ENCODE measurements at regions not wholly inside any gene's neighbourhood (a gene's known extent, or its start where the extent isn't known, plus 50 kb on each side); places are given as distances from the start of the nearest gene placed in this dataset.
"Not testable (repeated sequence)": the region's sequence is repeated elsewhere in the genome, so short reads cannot be mapped to it uniquely, and the experiment has no call there.

DNA sequence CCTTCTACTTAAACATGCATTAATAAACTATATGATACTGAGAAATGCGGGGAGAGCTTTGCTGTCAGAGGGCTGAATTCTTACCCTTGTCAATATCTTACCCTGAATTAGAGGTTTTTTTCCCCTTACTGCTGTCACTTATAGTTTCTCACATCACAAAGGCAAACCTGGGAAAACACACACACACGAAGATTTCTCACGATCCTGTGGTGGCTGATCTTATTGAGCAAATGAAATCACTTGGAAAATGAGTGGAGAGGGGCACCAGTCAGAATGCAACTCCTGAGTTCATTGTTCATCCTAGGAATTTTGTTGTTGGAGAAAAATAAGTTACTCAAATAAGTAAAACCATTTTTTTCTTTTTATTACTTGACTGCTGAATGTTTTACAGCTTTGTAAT is 673.6 kb downstream of the EDEM1 start:
- ATAC-seq, result no peak

DNA sequence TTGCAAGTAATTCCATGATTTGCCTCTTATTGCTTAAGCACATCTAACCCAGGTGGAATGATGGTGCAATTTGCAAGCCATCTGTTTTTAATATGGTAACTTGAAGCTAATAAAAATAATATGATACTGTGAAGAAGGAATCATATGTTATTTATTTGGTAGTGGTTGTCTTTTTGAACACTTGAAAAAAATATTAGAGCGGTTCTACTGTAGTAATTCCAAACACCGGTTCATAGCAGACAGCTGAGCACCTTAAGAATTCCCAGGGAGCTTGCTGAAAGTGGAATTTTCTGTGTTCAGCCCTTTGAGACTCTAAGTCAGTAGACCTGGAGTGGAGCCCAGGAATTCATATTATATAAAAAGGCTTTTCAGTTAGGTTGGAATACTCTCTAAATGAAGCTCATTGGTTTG is 687.4 kb downstream of the EDEM1 start:
- no peak for ATAC-seq

GRCh38 chr3:5888851-5889250 is 701.3 kb downstream of the EDEM1 start:
- ATAC-seq, result no peak

DNA sequence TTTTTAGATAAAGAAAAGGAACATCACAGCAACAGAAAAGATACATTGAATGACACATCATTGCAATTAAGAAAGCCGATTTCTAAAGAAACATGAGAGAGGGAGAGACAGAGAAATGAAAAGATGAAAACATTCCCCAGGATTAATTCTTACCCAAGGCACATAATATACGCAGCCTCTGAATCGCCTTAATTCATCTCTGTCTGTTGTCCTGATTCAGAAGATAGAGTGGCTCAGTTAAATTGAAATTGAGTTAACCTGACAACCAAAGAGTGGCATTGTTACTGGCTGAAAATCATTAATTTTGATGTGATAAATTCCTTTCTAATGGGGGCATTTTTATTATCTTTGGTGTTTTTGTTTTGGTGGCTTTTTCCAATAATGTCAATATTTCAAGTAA is 701.9 kb downstream of the EDEM1 start:
- ATAC-seq, result no peak

DNA sequence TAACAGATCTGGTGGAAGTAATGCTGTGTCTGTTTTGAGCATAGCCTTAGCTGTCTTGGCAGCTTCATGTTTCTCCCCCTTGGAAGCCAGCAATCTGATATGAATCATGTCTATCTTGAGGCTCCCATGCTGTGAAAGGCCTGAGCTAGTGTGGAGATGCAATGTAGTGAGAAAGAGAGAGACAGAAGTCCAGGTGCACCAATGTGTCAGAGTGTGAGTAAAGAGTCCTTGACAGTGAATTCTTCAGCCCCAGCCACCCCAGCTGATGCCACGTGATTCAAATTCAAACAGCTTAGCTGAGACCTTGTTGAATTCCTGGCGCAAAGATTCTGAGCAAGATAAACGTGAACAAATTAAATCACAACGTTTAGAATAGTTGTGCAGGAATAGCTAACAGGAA is 704.2 kb downstream of the EDEM1 start:
- no peak for ATAC-seq

DNA sequence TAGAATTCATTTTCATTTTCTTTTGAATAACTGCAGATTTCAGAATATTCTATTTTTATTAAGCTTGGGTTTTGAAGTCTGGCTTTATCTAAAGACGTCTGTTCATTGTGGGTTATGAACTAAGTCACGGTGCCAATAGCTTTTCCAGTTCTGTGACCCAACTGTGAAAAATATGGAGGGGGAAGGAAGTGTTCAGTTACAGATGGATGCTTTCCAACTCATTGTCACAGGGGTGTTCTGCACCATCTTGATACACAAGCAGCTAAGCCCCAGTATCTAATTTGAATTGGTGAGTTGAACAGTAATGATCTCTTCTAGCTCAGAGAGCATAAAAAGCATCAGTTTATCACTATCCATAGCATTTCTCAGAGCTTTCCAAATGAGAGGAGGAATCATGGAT is 710.6 kb downstream of the EDEM1 start:
- no peak for ATAC-seq

- ATAC-seq, result no peak
Measured at GRCh38 chr3:5899014-5899761, 711.7 kb downstream of the EDEM1 start.

- ATAC-seq, result no peak
Measured at GRCh38 chr3:5917932-5918331, 730.4 kb downstream of the EDEM1 start.

GRCh38 chr3:5918626-5919025 is 731.1 kb downstream of the EDEM1 start:
- no peak for ATAC-seq

DNA sequence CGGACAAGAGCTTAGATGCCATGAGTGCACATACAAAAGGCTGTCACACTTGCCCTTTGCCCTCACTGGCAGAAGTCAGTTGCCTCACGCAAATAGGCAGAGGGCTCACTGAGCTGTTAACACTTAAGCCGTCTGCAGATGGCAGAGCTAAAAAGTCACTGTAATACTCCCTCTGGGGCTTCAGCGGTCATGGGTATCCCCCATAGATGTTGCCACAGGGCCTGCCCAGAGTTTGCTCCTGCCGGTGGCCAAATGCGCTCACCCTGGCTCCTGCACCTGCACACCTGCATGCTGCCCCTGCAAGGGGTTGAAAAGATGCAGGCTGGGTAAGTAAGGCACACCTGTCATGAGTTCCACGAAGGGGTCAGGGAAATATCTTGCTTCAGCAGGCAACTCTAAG is 741.5 kb downstream of the EDEM1 start:
- ATAC-seq, result no peak

- ATAC-seq, result not testable (repeated sequence)
Measured at GRCh38 chr3:5944061-5944460, 756.6 kb downstream of the EDEM1 start.

DNA sequence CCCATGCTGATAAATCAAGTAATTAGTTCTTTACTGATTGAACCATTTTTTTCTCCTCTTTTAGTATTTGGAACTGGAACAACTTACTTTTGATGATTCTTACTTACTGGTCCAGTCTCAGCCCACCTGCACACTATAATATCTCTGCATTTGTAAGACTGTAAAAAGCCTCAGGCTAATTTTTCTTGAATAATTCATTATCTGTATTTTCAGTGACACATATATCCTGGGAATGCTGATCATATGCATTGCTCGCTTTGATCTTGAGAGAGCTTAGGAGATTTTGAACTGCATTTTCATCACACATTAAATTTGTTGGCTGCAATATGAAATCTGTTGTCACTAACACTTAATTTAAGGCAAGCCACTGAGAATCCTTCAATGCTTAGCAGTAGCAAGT is 760.6 kb downstream of the EDEM1 start:
- ATAC-seq, result no peak

GRCh38 chr3:5951026-5951425 is 763.5 kb downstream of the EDEM1 start:
- no peak for ATAC-seq

- no peak for ATAC-seq
Measured at GRCh38 chr3:5972586-5972985, 785.1 kb downstream of the EDEM1 start.

DNA sequence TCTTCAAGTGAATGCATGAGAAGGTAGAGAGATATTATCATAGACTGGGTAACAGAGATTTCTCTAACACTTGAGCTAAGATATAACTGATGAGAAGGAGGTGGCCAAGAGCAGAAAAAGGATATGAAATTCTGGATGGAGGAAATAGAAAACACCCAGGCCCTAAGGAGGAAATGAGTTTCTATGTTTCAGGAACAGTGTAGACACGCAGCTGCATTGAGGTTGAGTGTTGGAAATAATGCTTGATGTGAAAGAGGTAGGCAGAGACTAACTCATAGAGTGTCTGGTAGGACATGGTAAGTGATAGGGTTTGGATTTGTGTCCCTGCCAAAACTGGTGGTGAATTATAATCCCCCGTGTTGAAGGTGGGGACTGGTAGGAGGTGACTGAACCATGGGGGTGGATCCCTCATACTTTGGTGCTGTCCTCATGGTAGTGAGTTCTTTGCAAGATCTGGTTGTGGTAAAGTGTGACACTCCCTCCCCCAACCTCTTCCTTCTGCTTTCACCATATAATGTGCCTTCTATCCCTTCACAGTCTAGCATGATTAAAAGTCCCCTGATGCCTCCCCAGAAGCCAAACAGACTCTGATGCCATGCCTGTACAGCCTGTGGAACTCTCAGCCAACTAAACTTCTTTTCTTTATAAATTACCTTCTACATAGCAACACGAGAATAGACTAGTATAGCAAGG is 787.3 kb downstream of the EDEM1 start:
- ATAC-seq, result no peak

GRCh38 chr3:5977331-5977730 is 789.8 kb downstream of the EDEM1 start:
- no peak for ATAC-seq

DNA sequence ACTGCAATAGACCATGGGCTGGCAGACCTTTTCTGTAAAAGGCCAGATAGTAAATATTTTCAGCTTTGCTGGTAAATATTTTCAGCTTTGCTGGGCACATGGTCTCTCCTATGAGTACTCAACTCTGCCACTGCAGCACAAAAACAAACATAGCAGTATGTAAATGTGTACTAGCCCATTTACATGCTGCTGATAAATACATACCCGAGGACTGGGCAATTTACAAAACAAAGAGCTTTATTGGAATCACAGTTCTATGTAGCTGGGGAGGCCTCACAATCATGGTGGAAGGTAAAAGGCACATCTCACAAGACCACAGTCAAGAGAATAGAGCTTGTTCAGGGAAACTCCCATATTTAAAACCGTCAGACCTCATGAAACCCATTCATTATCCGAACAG is 793.0 kb downstream of the EDEM1 start:
- no peak for ATAC-seq

DNA sequence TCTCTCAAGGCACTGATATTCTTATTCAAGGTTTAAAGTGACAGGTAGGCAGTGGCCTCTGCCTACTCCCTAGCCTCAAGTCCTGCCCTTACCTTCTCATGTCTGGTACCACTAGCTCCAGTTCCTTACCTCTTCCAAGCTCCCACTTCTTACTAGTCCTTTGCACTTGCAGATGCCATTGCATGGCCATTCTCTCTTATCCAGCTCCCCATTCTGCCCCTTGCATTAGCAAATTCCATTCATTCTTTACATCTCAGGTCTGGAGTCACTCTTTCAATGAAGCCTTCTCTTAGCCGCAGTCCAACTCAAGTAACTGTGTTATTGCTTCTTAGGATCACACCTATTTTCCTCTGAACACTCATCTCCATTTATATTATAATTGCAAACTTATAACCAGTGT is 807.1 kb downstream of the EDEM1 start:
- ATAC-seq, result no peak

GRCh38 chr3:6018456-6018855 is 830.9 kb downstream of the EDEM1 start:
- no peak for ATAC-seq

- ATAC-seq, result no peak
Measured at GRCh38 chr3:6022621-6023020, 835.1 kb downstream of the EDEM1 start.

- ATAC-seq, result no peak
Measured at GRCh38 chr3:6025032-6025431, 835.9 kb upstream of the GRM7 start.

GRCh38 chr3:6030648-6031047 is 830.3 kb upstream of the GRM7 start:
- not testable (repeated sequence) for ATAC-seq

DNA sequence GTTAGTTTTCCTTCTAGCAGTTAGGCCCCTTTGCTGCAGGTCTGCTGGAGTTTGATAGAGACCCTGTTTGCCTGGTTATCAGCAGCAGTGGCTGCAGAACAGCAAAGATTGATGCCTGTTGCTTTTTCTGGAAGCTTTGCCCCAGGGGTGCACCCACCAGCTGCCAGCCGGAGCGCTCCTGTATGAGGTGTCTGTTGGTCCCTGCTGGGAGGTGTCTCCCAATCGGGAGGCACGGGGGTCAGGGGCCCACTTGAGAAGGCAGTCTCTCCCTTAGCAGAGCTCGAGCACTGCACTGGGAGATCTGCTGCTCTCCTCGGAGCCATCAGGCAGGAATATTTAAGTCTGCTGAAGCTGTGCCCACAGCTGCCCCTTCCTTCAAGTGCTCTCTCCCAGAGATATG is 825.3 kb upstream of the GRM7 start:
- ATAC-seq, result no peak

GRCh38 chr3:6039971-6040370 is 820.9 kb upstream of the GRM7 start:
- no peak for ATAC-seq

- ATAC-seq, result no peak
Measured at GRCh38 chr3:6041894-6042293, 819.0 kb upstream of the GRM7 start.

All from esophagus mucosa (tissue), 1 donor.